Panc1 (cell line): ENCODE measurements at regions not wholly inside any gene's neighbourhood (a gene's known extent, or its start where the extent isn't known, plus 50 kb on each side); places are given as distances from the start of the nearest gene placed in this dataset.

Source experiments
- ATAC-seq: fragments of 200-7000 bp; cut with Tn5 transposase; 2 replicates; pipeline ENCODE4 v1.9.1; 2020; ENCODE audit warnings: mild to moderate bottlenecking, moderate library complexity
- BruUV-seq: library from RNA; stranded (reverse); fragments of 400-500 nt; replicated peaks from 2 replicates; lab custom pipeline; 2021; lab: Mats Ljungman, UMichigan
- CTCF ChIA-PET: fragments of 300-600 bp; sonication (Branson Sonifier 250); formaldehyde crosslinking; loops from one replicate; lab custom pipeline; 2022; ENCODE audit warnings: antibody characterized with exemption; lab: Charles Lee
- POLR2A ChIA-PET: fragments of 300-600 bp; sonication (Branson Sonifier 250); formaldehyde crosslinking; loops from one replicate; lab custom pipeline; 2022; ENCODE audit warnings: antibody characterized with exemption; lab: Charles Lee
- DNase-seq: peaks from one replicate; pipeline ENCODE4 v3.0.0-alpha.2; 2010; ENCODE audit warnings: low read depth, low spot score
- H3K27ac ChIP-seq: 2 replicates; pipeline ENCODE4 v1.5.1; 2011; ENCODE audit warnings: mild to moderate bottlenecking, low read length, inconsistent platforms
- H3K27me3 ChIP-seq: fragments of 200-500 bp; sonication (Bioruptor generic); 2 replicates; pipeline ENCODE4 v1.6.0; 2014; ENCODE audit warnings: low read length, inconsistent platforms; ENCODE audit not compliant: control insufficient read depth, insufficient read depth
- H3K36me3 ChIP-seq: fragments of 200-500 bp; sonication (Bioruptor generic); 2 replicates; pipeline ENCODE4 v1.5.1; 2014; ENCODE audit warnings: inconsistent platforms, mild to moderate bottlenecking, low read length, moderate library complexity; ENCODE audit not compliant: control insufficient read depth, insufficient read depth
- H3K4me1 ChIP-seq: 2 replicates; pipeline ENCODE4 v1.5.1; 2011; ENCODE audit warnings: inconsistent platforms, mild to moderate bottlenecking, low read length, moderate library complexity; ENCODE audit not compliant: control insufficient read depth, insufficient read depth
- H3K4me3 ChIP-seq, 2 experiments: 2 replicates each; pipeline ENCODE4 v1.5.1; 2011 to 2012; ENCODE audit warnings: low read depth in 2 of 2, low read length in 2 of 2, mild to moderate bottlenecking in 2 of 2, inconsistent platforms in 1 of 2, moderate library complexity in 1 of 2
- H3K9me3 ChIP-seq: fragments of 200-500 bp; sonication (Bioruptor generic); 2 replicates; pipeline ENCODE4 v1.5.1; 2014; ENCODE audit warnings: low read depth, mild to moderate bottlenecking, inconsistent platforms, low read length, moderate library complexity; ENCODE audit not compliant: control insufficient read depth, insufficient read depth
- POLR2AphosphoS5 ChIP-seq: IDR thresholded peaks from 2 replicates; pipeline ENCODE4 v1.6.1; 2012; ENCODE audit warnings: mild to moderate bottlenecking, low read depth, low read length, moderate library complexity
- REST ChIP-seq, 2 experiments: IDR thresholded peaks; 2 replicates each; pipeline ENCODE4 v1.6.1; 2011 to 2012; ENCODE audit warnings: low read depth in 2 of 2, control low read depth in 1 of 2, low read length in 1 of 2, mild to moderate bottlenecking in 1 of 2, moderate library complexity in 1 of 2; ENCODE audit not compliant: insufficient read depth in 1 of 2
- SIN3A ChIP-seq: IDR thresholded peaks from 2 replicates; pipeline ENCODE4 v1.6.1; 2012; ENCODE audit warnings: low read depth, mild to moderate bottlenecking, low read length, moderate library complexity, borderline replicate concordance; ENCODE audit not compliant: insufficient read depth
- TCF7L2 ChIP-seq: IDR thresholded peaks from 2 replicates; pipeline ENCODE4 v1.6.1; 2011; ENCODE audit warnings: mild to moderate bottlenecking, low read depth, low read length, inconsistent platforms
- in situ Hi-C: cut with HindIII; loops from 2 replicates; pipeline ENCODE4 v1.10.0; 2016; ENCODE audit warnings: low sequenced_read_pairs, low pct_unique_long_range_greater_than_20kb
- intact Hi-C: fragments of 100-400 bp; cut with micrococcal nuclease; formaldehyde crosslinking; loops from one replicate; pipeline ENCODE4 v1.10.0; 2022; ENCODE audit not compliant: unreplicated experiment
- TF ChIP-seq, protein P1 (sequence below): fragments of 450-650 bp; IDR thresholded peaks from 2 replicates; pipeline ENCODE4 v1.5.1; 2017; ENCODE audit warnings: mild to moderate bottlenecking

GRCh38 chr7:47216439-47216838 is 365.5 kb downstream of the TNS3 start:
- ATAC-seq (no peak), DNase-seq (no peak)
- Histone ChIP-seq H3K27ac (no peak overlapping the region), H3K27me3 (peaks cover 9% of the 10 kb centered on the region), H3K9me3 (no peaks in the 10 kb centered on the region), H3K4me1 (no peaks in the 10 kb centered on the region), H3K36me3 (no peaks in the 10 kb centered on the region), H3K4me3 (no peak overlapping the region)
- ChIA-PET CTCF (no interaction called here), POLR2A (no interaction called here)
- BruUV-seq, result no TSS peak
- in situ Hi-C loops (no loop called here), intact Hi-C loops (no loop called here)
- no peak for TF ChIP-seq POLR2AphosphoS5
- TF ChIP-seq, protein P1, sequence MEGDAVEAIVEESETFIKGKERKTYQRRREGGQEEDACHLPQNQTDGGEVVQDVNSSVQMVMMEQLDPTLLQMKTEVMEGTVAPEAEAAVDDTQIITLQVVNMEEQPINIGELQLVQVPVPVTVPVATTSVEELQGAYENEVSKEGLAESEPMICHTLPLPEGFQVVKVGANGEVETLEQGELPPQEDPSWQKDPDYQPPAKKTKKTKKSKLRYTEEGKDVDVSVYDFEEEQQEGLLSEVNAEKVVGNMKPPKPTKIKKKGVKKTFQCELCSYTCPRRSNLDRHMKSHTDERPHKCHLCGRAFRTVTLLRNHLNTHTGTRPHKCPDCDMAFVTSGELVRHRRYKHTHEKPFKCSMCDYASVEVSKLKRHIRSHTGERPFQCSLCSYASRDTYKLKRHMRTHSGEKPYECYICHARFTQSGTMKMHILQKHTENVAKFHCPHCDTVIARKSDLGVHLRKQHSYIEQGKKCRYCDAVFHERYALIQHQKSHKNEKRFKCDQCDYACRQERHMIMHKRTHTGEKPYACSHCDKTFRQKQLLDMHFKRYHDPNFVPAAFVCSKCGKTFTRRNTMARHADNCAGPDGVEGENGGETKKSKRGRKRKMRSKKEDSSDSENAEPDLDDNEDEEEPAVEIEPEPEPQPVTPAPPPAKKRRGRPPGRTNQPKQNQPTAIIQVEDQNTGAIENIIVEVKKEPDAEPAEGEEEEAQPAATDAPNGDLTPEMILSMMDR, result no peak
- no peak for TF ChIP-seq SIN3A
- no peak for TF ChIP-seq TCF7L2
- TF ChIP-seq REST (IDR thresholded peaks at IDR 0.05; ENCODE audit: insufficient read depth in 1 of 2, low read depth in 2 of 2, low read length in 1 of 2), result no peak

GRCh38 chr7:47215640-47216039 is 366.3 kb downstream of the TNS3 start:
- in situ Hi-C loops, result no loop called here
- CTCF ChIA-PET, result no interaction called here
- no peak overlapping the region for H3K4me3 ChIP-seq
- POLR2A ChIA-PET, result no interaction called here
- no peaks in the 10 kb centered on the region for H3K9me3 ChIP-seq
- BruUV-seq, result no TSS peak
- ATAC-seq (no peak), DNase-seq (no peak)
- H3K4me1 ChIP-seq, result no peaks in the 10 kb centered on the region
- no peaks in the 10 kb centered on the region for H3K36me3 ChIP-seq
- TF ChIP-seq POLR2AphosphoS5 (no peak), REST (IDR thresholded peaks at IDR 0.05; ENCODE audit: insufficient read depth in 1 of 2, low read depth in 2 of 2, low read length in 1 of 2) (no peak), SIN3A (no peak), TCF7L2 (no peak)
- TF ChIP-seq, protein P1, result no peak
- intact Hi-C loops, result no loop called here
- no peak overlapping the region for H3K27ac ChIP-seq
- peaks cover 9% of the 10 kb centered on the region for H3K27me3 ChIP-seq
